IPS-18c (cell line): ENCODE measurements at regions not wholly inside any gene's neighbourhood (a gene's known extent, or its start where the extent isn't known, plus 50 kb on each side); places are given as distances from the start of the nearest gene placed in this dataset.

ENCODE experiments used
- H3K4me3 ChIP-seq: 2 replicates; pipeline ENCODE4 v1.7.0; 2013; ENCODE audit warnings: low read depth, mild to moderate bottlenecking, low read length, moderate library complexity; ENCODE audit not compliant: insufficient read depth
- H3K9me3 ChIP-seq: one replicate; pipeline ENCODE4 v1.6.1; 2013; ENCODE audit warnings: mild to moderate bottlenecking, low read length, moderate library complexity; ENCODE audit not compliant: control insufficient read depth, insufficient read depth

- H3K4me3 ChIP-seq, result no peak overlapping the region
- H3K9me3 ChIP-seq, result no peaks in the 10 kb centered on the region
Observed at GRCh38 chr15:55044162-55044561, 152.6 kb downstream of the RSL24D1 start.

- H3K9me3 ChIP-seq, result no peaks in the 10 kb centered on the region
- no peak overlapping the region for H3K4me3 ChIP-seq
Observed at GRCh38 chr15:55037071-55037470, 159.7 kb downstream of the RSL24D1 start.

- Histone ChIP-seq H3K9me3 (no peaks in the 10 kb centered on the region), H3K4me3 (no peak overlapping the region)
Observed at GRCh38 chr15:55035749-55036148, 161.0 kb downstream of the RSL24D1 start.

- H3K4me3 ChIP-seq, result no peak overlapping the region
Observed at GRCh38 chr15:55033574-55033973, 163.2 kb downstream of the RSL24D1 start.

GRCh38 chr15:55031727-55032126 lies 165.0 kb downstream of the RSL24D1 start:
- H3K9me3 ChIP-seq, result no peaks in the 10 kb centered on the region
- no peak overlapping the region for H3K4me3 ChIP-seq

More at GRCh38 chr15:55033574-55033973, 163.2 kb downstream of the RSL24D1 start:
- no peaks in the 10 kb centered on the region for H3K9me3 ChIP-seq

- Histone ChIP-seq H3K9me3 (no peaks in the 10 kb centered on the region), H3K4me3 (no peak overlapping the region)
Observed at GRCh38 chr15:55026381-55026780, 170.4 kb downstream of the RSL24D1 start.

GRCh38 chr15:55017635-55018034 lies 179.1 kb downstream of the RSL24D1 start:
- Histone ChIP-seq H3K4me3 (no peak overlapping the region), H3K9me3 (no peaks in the 10 kb centered on the region)

- Histone ChIP-seq H3K4me3 (no peak overlapping the region), H3K9me3 (no peaks in the 10 kb centered on the region)
Observed at GRCh38 chr15:55016225-55016624, 180.5 kb downstream of the RSL24D1 start.

GRCh38 chr15:55015093-55015445 lies 181.7 kb downstream of the RSL24D1 start:
- Histone ChIP-seq H3K9me3 (no peaks in the 10 kb centered on the region), H3K4me3 (no peak overlapping the region)

GRCh38 chr15:55014391-55015092 lies 182.2 kb downstream of the RSL24D1 start:
- no peaks in the 10 kb centered on the region for H3K9me3 ChIP-seq
- H3K4me3 ChIP-seq, result no peak overlapping the region

GRCh38 chr15:55008421-55008820 lies 188.3 kb downstream of the RSL24D1 start:
- H3K4me3 ChIP-seq, result no peak overlapping the region

GRCh38 chr15:55007561-55007960 lies 189.2 kb downstream of the RSL24D1 start:
- H3K4me3 ChIP-seq, result no peak overlapping the region
- H3K9me3 ChIP-seq, result peaks cover 3% of the 10 kb centered on the region

More at GRCh38 chr15:55008421-55008820, 188.3 kb downstream of the RSL24D1 start:
- no peaks in the 10 kb centered on the region for H3K9me3 ChIP-seq

GRCh38 chr15:55005679-55006078 lies 191.1 kb downstream of the RSL24D1 start:
- H3K9me3 ChIP-seq, result peaks cover 3% of the 10 kb centered on the region
- H3K4me3 ChIP-seq, result no peak overlapping the region

GRCh38 chr15:55003965-55004873 lies 192.5 kb downstream of the RSL24D1 start:
- H3K4me3 ChIP-seq, result no peak overlapping the region
- H3K9me3 ChIP-seq, result peaks cover 3% of the 10 kb centered on the region

GRCh38 chr15:54998661-54999060 lies 198.1 kb downstream of the RSL24D1 start:
- H3K9me3 ChIP-seq, result peaks cover 3% of the 10 kb centered on the region
- H3K4me3 ChIP-seq, result no peak overlapping the region

- Histone ChIP-seq H3K4me3 (0 out of 2 replicates have a peak overlapping the region, but pooled peaks have one; percentile 5), H3K9me3 (no peaks in the 10 kb centered on the region)
Observed at GRCh38 chr15:54990793-54991192, 205.9 kb downstream of the RSL24D1 start.

- Histone ChIP-seq H3K9me3 (no peaks in the 10 kb centered on the region), H3K4me3 (no peak overlapping the region)
Observed at GRCh38 chr15:54987881-54988280, 208.9 kb downstream of the RSL24D1 start.

- no peaks in the 10 kb centered on the region for H3K9me3 ChIP-seq
- no peak overlapping the region for H3K4me3 ChIP-seq
Observed at GRCh38 chr15:54979964-54980363, 216.8 kb downstream of the RSL24D1 start.
